ENCODE measurements at regions not wholly inside any gene's neighbourhood (a gene's known extent, or its start where the extent isn't known, plus 50 kb on each side); places are given as distances from the start of the nearest gene placed in this dataset.

GRCh38 chr10:120394446-120394845 lies 62.6 kb upstream of the PLPP4 start:
- TF ChIP-seq POLR2A (IDR thresholded peaks at IDR 0.05) (no peak), CTCF (IDR thresholded peaks at IDR 0.05) (no peak)
